ENCODE measurements at regions not wholly inside any gene's neighbourhood (a gene's known extent, or its start where the extent isn't known, plus 50 kb on each side); places are given as distances from the start of the nearest gene placed in this dataset.

- DNase-seq, result no peak
- TF ChIP-seq, protein P1, sequence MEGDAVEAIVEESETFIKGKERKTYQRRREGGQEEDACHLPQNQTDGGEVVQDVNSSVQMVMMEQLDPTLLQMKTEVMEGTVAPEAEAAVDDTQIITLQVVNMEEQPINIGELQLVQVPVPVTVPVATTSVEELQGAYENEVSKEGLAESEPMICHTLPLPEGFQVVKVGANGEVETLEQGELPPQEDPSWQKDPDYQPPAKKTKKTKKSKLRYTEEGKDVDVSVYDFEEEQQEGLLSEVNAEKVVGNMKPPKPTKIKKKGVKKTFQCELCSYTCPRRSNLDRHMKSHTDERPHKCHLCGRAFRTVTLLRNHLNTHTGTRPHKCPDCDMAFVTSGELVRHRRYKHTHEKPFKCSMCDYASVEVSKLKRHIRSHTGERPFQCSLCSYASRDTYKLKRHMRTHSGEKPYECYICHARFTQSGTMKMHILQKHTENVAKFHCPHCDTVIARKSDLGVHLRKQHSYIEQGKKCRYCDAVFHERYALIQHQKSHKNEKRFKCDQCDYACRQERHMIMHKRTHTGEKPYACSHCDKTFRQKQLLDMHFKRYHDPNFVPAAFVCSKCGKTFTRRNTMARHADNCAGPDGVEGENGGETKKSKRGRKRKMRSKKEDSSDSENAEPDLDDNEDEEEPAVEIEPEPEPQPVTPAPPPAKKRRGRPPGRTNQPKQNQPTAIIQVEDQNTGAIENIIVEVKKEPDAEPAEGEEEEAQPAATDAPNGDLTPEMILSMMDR (IDR thresholded peaks at IDR 0.05; ENCODE audit: low read depth, low read length), result no peak
Measured at GRCh38 chr1:103960045-103960444, 210.3 kb downstream of the AMY1C start.

GRCh38 chr1:103960710-103961109 lies 211.0 kb downstream of the AMY1C start:
- no peaks in the 10 kb centered on the region for H3K27me3 ChIP-seq (ENCODE audit: insufficient read depth, low read depth, severe bottlenecking)
- TF ChIP-seq, protein P1 (IDR thresholded peaks at IDR 0.05; ENCODE audit: low read depth, low read length), result no peak
- no peak overlapping the region for H3K27ac ChIP-seq
- H3K36me3 ChIP-seq, result no peaks in the 10 kb centered on the region
- no peak overlapping the region for H3K4me3 ChIP-seq (ENCODE audit: low read depth, low read length)
- H3K9me3 ChIP-seq (ENCODE audit: severe bottlenecking), result peaks cover 11% of the 10 kb centered on the region
- DNase-seq, result no peak

More at GRCh38 chr1:103960045-103960444, 210.3 kb downstream of the AMY1C start:
- Histone ChIP-seq H3K36me3 (no peaks in the 10 kb centered on the region), H3K4me3 (ENCODE audit: low read depth, low read length) (no peak overlapping the region), H3K27ac (no peak overlapping the region), H3K27me3 (ENCODE audit: insufficient read depth, low read depth, severe bottlenecking) (no peaks in the 10 kb centered on the region), H3K9me3 (ENCODE audit: severe bottlenecking) (peaks cover 11% of the 10 kb centered on the region)

- Histone ChIP-seq H3K9me3 (ENCODE audit: severe bottlenecking) (no peaks in the 10 kb centered on the region), H3K4me3 (ENCODE audit: low read depth, low read length) (no peak overlapping the region), H3K27ac (no peak overlapping the region), H3K27me3 (ENCODE audit: insufficient read depth, low read depth, severe bottlenecking) (no peaks in the 10 kb centered on the region), H3K36me3 (no peaks in the 10 kb centered on the region)
- no peak for DNase-seq
- TF ChIP-seq, protein P1 (IDR thresholded peaks at IDR 0.05; ENCODE audit: low read depth, low read length), result no peak
Measured at GRCh38 chr1:103986792-103987191, 237.1 kb downstream of the AMY1C start.

- no peak for DNase-seq
- TF ChIP-seq, protein P1 (IDR thresholded peaks at IDR 0.05; ENCODE audit: low read depth, low read length), result no peak
- H3K9me3 ChIP-seq (ENCODE audit: severe bottlenecking), result no peaks in the 10 kb centered on the region
- H3K27ac ChIP-seq, result no peak overlapping the region
- no peak overlapping the region for H3K4me3 ChIP-seq (ENCODE audit: low read depth, low read length)
- H3K27me3 ChIP-seq (ENCODE audit: insufficient read depth, low read depth, severe bottlenecking), result no peaks in the 10 kb centered on the region
- H3K36me3 ChIP-seq, result no peaks in the 10 kb centered on the region
Measured at GRCh38 chr1:103997631-103998030, 247.9 kb downstream of the AMY1C start.

DNA sequence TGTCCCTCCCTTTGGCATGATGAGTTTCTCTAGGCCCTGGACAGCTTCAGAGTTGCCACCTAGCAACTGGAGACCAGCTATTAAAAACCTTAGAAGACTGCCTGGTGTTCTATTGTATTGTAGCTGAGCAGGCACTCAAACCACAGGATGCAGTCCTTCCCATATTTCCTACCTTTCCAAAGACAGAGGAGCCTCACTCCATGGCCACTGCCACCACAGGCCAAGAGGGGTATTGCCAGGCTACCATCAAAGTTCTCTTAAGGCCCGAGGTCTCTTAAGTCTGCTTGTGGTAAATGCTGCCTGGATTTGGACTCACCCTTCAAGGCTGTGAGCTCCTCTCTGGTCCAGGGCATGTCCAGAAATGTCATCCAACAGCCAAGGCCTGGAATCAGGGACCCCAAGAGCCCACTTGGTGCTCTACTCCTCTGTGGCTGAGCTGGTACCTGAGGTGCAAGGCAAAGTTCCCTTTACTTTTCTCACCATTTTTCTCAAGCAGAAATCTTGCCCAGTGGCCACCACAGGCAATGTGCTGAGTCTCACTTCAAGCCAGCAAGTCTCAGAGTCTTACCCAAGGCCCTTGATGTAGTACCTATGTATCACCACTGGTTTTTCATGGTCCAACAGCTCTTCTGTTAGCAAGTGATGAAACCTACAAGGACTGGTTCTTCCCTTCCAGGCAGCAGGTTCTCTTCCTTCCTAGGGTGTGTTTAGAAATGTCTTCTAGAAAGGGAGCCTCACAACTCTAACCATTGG lies 269.4 kb downstream of the AMY1C start:
- no peaks in the 10 kb centered on the region for H3K27me3 ChIP-seq (ENCODE audit: insufficient read depth, low read depth, severe bottlenecking)
- no peak overlapping the region for H3K27ac ChIP-seq
- H3K9me3 ChIP-seq (ENCODE audit: severe bottlenecking), result no peaks in the 10 kb centered on the region
- TF ChIP-seq, protein P1 (IDR thresholded peaks at IDR 0.05; ENCODE audit: low read depth, low read length), result no peak
- H3K4me3 ChIP-seq (ENCODE audit: low read depth, low read length), result no peak overlapping the region
- no peak for DNase-seq
- no peaks in the 10 kb centered on the region for H3K36me3 ChIP-seq

GRCh38 chr1:104019675-104020049 lies 270.0 kb downstream of the AMY1C start:
- H3K4me3 ChIP-seq (ENCODE audit: low read depth, low read length), result no peak overlapping the region
- no peaks in the 10 kb centered on the region for H3K9me3 ChIP-seq (ENCODE audit: severe bottlenecking)
- no peak overlapping the region for H3K27ac ChIP-seq
- TF ChIP-seq, protein P1 (IDR thresholded peaks at IDR 0.05; ENCODE audit: low read depth, low read length), result no peak
- DNase-seq, result no peak
- H3K27me3 ChIP-seq (ENCODE audit: insufficient read depth, low read depth, severe bottlenecking), result no peaks in the 10 kb centered on the region
- H3K36me3 ChIP-seq, result no peaks in the 10 kb centered on the region

Data from WERI-Rb-1 (cell line).